OCI-LY3 (cell line): ENCODE measurements at regions not wholly inside any gene's neighbourhood (a gene's known extent, or its start where the extent isn't known, plus 50 kb on each side); places are given as distances from the start of the nearest gene placed in this dataset.

Experiments used
- H2AFZ ChIP-seq: fragments of 200-600, 300-600 bp; shearing (Covaris generic); 2 replicates; pipeline ENCODE4 v1.6.0; 2014; ENCODE audit warnings: antibody characterized with exemption, low read depth, low read length
- H3K27ac ChIP-seq: fragments of 200-600, 300-600 bp; sonication (generic); 2 replicates; pipeline ENCODE4 v1.5.1; 2014; ENCODE audit warnings: mild to moderate bottlenecking, low read length, moderate library complexity, mixed read lengths
- H3K27me3 ChIP-seq: fragments of 200-600, 300-600 bp; sonication (generic); 2 replicates; pipeline ENCODE4 v1.6.1; 2014; ENCODE audit warnings: low read depth, low read length, mixed read lengths
- H3K36me3 ChIP-seq: fragments of 200-600, 300-600 bp; sonication (generic); replicated peaks from 2 replicates; pipeline ENCODE3; 2014; ENCODE audit warnings: low read depth, low read length, mixed read lengths
- H3K4me1 ChIP-seq: fragments of 300-600, 200-600 bp; sonication (generic); 2 replicates; pipeline ENCODE4 v1.6.1; 2014; ENCODE audit warnings: low read length, mixed read lengths
- H3K4me2 ChIP-seq: fragments of 200-600, 300-600 bp; sonication (generic); 2 replicates; pipeline ENCODE4 v1.6.1; 2014; ENCODE audit warnings: low read length, mixed read lengths
- H3K4me3 ChIP-seq: fragments of 300-600, 200-600 bp; sonication (generic); 2 replicates; pipeline ENCODE4 v1.5.1; 2014; ENCODE audit warnings: antibody characterized with exemption, mild to moderate bottlenecking, low read length, moderate library complexity
- H3K79me2 ChIP-seq: fragments of 300-600, 200-600 bp; shearing (Covaris generic); 2 replicates; pipeline ENCODE4 v1.6.1; 2014; ENCODE audit warnings: mild to moderate bottlenecking, low read length, mixed read lengths
- H3K9ac ChIP-seq: fragments of 300-600, 200-600 bp; shearing (Covaris generic); 2 replicates; pipeline ENCODE4 v1.6.0; 2014; ENCODE audit warnings: mild to moderate bottlenecking, low read length, moderate library complexity
- H3K9me3 ChIP-seq: fragments of 200-600, 300-600 bp; shearing (Covaris generic); 2 replicates; pipeline ENCODE4 v1.6.1; 2014; ENCODE audit warnings: low read length, mixed read lengths; ENCODE audit not compliant: insufficient read depth
- H4K20me1 ChIP-seq: fragments of 200-600, 300-600 bp; sonication (generic); 2 replicates; pipeline ENCODE4 v1.6.1; 2016; ENCODE audit warnings: low read length, mixed read lengths; ENCODE audit not compliant: insufficient read depth
- CTCF ChIP-seq: fragments of 200-600, 300-600 bp; sonication (generic); IDR thresholded peaks from 2 replicates; pipeline ENCODE4 v1.5.1; 2014; ENCODE audit warnings: antibody characterized with exemption, low read length, low read depth
- EZH2phosphoT487 ChIP-seq: fragments of 200-600 bp; shearing (Covaris generic); IDR thresholded peaks from 2 replicates; pipeline ENCODE4 v1.6.1; 2018; ENCODE audit warnings: antibody characterized with exemption, mixed run types, low read depth

- Histone ChIP-seq H3K4me3 (no peak overlapping the region), H3K27ac (no peak overlapping the region), H3K27me3 (0 out of 2 replicates have a peak, but pooled peaks cover 6% of the 10 kb centered on the region), H3K4me1 (no peaks in the 10 kb centered on the region), H3K9ac (no peak overlapping the region), H3K4me2 (no peak overlapping the region), H4K20me1 (no peaks in the 10 kb centered on the region), H2AFZ (no peak overlapping the region), H3K36me3 (no peaks in the 10 kb centered on the region), H3K9me3 (no peaks in the 10 kb centered on the region), H3K79me2 (no peaks in the 10 kb centered on the region)
- TF ChIP-seq CTCF (no peak), EZH2phosphoT487 (no peak)
Measured at GRCh38 chr2:120826260-120826648, 90.6 kb downstream of the GLI2 start.

- no peak overlapping the region for H3K4me3 ChIP-seq
- no peak overlapping the region for H3K27ac ChIP-seq
- no peak overlapping the region for H3K9ac ChIP-seq
- no peaks in the 10 kb centered on the region for H3K79me2 ChIP-seq
- H4K20me1 ChIP-seq, result no peaks in the 10 kb centered on the region
- H3K27me3 ChIP-seq, result 0 out of 2 replicates have a peak, but pooled peaks cover 4% of the 10 kb centered on the region
- H3K9me3 ChIP-seq, result no peaks in the 10 kb centered on the region
- H3K4me2 ChIP-seq, result no peak overlapping the region
- TF ChIP-seq EZH2phosphoT487 (no peak), CTCF (no peak)
- H3K36me3 ChIP-seq, result no peaks in the 10 kb centered on the region
- H3K4me1 ChIP-seq, result no peaks in the 10 kb centered on the region
- no peak overlapping the region for H2AFZ ChIP-seq
Measured at GRCh38 chr2:120826716-120827410, 91.2 kb downstream of the GLI2 start.

- no peak overlapping the region for H3K9ac ChIP-seq
- no peak overlapping the region for H3K27ac ChIP-seq
- H3K9me3 ChIP-seq, result no peaks in the 10 kb centered on the region
- H3K36me3 ChIP-seq, result no peaks in the 10 kb centered on the region
- H2AFZ ChIP-seq, result no peak overlapping the region
- TF ChIP-seq EZH2phosphoT487 (no peak), CTCF (no peak)
- H3K4me2 ChIP-seq, result no peak overlapping the region
- H3K4me1 ChIP-seq, result no peaks in the 10 kb centered on the region
- H3K79me2 ChIP-seq, result no peaks in the 10 kb centered on the region
- H3K4me3 ChIP-seq, result no peak overlapping the region
- H3K27me3 ChIP-seq, result no peaks in the 10 kb centered on the region
- H4K20me1 ChIP-seq, result no peaks in the 10 kb centered on the region
Measured at GRCh38 chr2:120828066-120828465, 92.4 kb downstream of the GLI2 start.

GRCh38 chr2:120828829-120829632 lies 93.4 kb downstream of the GLI2 start:
- no peak overlapping the region for H3K4me3 ChIP-seq
- no peak overlapping the region for H2AFZ ChIP-seq
- H3K36me3 ChIP-seq, result no peaks in the 10 kb centered on the region
- no peak overlapping the region for H3K9ac ChIP-seq
- H4K20me1 ChIP-seq, result no peaks in the 10 kb centered on the region
- no peak overlapping the region for H3K27ac ChIP-seq
- no peaks in the 10 kb centered on the region for H3K79me2 ChIP-seq
- no peaks in the 10 kb centered on the region for H3K27me3 ChIP-seq
- no peak for TF ChIP-seq CTCF
- TF ChIP-seq EZH2phosphoT487, result no peak
- H3K4me2 ChIP-seq, result no peak overlapping the region
- no peaks in the 10 kb centered on the region for H3K9me3 ChIP-seq
- no peaks in the 10 kb centered on the region for H3K4me1 ChIP-seq
